KBM-7 (cell line): ENCODE measurements at regions not wholly inside any gene's neighbourhood (a gene's known extent, or its start where the extent isn't known, plus 50 kb on each side); places are given as distances from the start of the nearest gene placed in this dataset.
"Not testable (repeated sequence)": the region's sequence is repeated elsewhere in the genome, so short reads cannot be mapped to it uniquely, and the experiment has no call there.

Experiments used
- DNase-seq: peaks from one replicate; pipeline ENCODE4 v3.0.0-alpha.2; 2015
- in situ Hi-C: fragments of 300-500 bp; cut with MboI; formaldehyde crosslinking; loops from 2 replicates; pipeline ENCODE4 v1.14.3; 2020; ENCODE audit warnings: low sequenced_read_pairs, low pct_unique_long_range_greater_than_20kb, mixed read lengths

- peak; percentile 44 for DNase-seq
- in situ Hi-C loops, result no loop called here
These were observed 332.1 kb downstream of the ARRDC4 start for GRCh38 chr15:98292442-98293240.

DNA sequence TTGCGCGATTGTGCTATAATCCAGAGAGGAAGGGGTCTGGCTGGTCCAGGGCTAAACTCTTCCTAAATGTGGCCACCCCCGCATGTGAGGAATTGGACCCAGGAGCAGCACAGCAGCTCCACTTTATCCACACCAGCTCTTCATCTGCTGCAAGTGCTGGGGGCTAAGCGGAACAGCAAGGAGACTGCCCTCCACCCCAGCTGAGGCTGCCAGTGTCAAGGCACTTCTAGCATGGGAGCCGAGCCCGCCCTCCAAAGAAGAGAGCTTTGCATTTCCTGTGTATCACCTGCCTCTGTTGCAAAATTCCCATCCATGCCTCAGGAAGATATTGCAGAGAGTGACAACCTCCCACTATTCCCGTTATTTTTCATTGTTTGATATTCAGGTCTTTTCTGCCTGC lies 333.6 kb downstream of the ARRDC4 start:
- DNase-seq, result no peak
- in situ Hi-C loops, result no loop called here

DNA sequence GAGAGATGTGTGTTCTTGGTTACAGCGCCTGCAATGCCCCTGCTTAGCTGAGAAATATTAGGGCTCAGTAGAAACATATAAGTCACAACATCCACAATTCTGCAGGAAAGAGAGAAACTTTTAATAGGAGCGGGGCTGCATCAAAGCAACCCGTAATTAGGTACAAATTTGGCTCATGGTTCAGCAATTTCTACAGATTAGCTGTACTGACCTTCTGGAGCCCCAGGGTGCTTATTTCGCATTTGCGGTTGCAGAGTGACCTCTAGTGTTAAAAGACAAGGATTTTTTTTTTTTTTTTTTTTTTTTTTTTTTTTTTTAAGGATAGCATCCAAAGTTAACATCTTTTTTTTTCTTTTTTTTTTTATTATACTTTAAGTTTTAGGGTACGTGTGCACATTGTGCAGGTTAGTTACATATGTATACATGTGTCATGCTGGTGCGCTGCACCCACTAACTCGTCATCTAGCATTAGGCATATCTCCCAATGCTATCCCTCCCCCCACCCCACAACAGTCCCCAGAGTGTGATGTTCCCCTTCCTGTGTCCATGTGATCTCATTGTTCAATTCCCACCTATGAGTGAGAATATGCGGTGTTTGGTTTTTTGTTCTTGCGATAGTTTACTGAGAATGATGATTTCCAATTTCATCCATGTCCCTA lies 334.7 kb downstream of the ARRDC4 start:
- DNase-seq, result peak; percentile 29

DNA sequence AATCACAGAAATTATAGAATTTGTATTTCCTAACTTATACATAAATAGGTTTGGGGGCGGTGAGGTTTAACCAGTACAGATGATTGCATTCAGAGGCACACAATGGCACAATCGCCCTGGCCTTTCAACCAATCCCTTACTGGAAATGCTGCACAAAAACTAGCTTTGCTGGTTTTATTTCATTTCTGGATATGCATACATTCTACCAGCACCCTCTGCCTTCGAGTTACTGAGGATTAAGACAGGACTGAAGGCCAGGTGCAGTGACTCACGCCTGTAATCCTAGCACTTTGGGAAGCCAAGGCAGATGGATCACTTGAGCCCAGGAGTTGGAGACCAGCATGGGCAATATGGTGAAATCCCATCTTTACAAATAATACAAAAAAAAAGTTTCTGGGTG lies 336.1 kb downstream of the ARRDC4 start:
- in situ Hi-C loops, result no loop called here
- no peak for DNase-seq

More for the DNA sequence above, 334.7 kb downstream of the ARRDC4 start:
- in situ Hi-C loops, result not testable (repeated sequence)

DNA sequence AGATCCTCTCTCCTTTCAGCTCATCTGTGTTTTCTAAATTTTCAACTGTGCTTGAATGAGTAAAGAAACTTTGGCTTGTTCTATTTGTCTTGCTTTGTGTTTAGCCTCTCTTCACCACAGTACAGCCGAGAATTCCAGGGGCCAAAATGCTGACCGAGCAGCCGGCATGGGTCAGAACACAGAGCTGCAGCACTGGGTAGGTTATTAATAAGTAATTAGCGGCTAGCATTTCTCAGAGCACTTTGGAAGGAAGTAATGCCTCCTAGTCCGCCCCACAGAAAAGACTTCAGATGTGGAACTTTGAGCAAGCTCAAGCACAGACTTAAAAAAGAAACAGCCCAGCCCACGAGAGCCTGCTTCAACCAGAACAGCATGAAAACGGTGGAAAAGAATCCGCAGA lies 343.9 kb downstream of the ARRDC4 start:
- in situ Hi-C loops, result no loop called here
- no peak for DNase-seq

- in situ Hi-C loops, result no loop called here
- DNase-seq, result no peak
These were observed 340.2 kb upstream of the IGF1R start for GRCh38 chr15:98308117-98308516.

GRCh38 chr15:98311566-98312188 lies 336.7 kb upstream of the IGF1R start:
- in situ Hi-C loops, result no loop called here
- peak; percentile 79 for DNase-seq

DNA sequence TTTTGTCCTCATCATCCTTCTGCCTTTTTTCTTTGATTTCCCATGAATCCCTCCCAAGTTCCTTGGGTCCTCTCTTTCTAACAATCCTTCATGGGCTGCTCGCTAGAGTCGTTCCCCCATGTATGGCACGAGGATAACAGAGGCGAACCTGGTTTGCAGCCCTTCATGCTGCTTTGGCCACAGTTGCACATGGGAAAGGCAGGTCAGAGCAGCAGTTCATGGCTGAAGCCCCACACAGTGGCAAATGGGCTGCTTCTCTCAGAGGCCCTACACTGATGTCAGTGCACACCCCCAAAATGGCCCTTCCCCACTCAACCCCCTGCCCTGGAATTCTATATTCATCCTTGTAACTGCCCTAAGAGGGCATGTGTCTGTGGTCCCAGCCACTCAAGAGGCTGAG lies 335.4 kb upstream of the IGF1R start:
- DNase-seq, result no peak
- in situ Hi-C loops, result no loop called here

DNA sequence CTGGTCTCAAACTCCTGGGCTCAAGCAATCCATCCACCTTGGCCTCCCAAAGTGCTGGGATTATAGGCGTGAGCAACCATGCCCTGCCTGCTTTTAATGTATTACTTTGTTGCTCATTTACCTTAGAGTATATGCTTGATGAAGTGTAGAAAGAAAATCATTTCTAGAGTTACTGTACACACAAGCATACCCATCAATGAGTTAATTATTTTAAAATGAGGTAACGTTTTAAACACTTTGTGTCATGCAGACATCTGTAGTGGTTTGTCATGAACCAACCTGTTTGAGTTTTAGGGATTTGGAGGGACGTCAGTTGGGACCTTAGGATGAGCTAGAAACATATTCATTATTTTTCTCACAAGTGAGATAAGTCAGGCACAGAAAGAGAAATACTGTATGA lies 332.4 kb upstream of the IGF1R start:
- in situ Hi-C loops, result loop anchor here (5.0 kb wide), 1 partner anchor 106 kb away; no protein-coding TSS in a partner anchor

GRCh38 chr15:98321896-98322295 lies 326.4 kb upstream of the IGF1R start:
- no peak for DNase-seq
- in situ Hi-C loops, result no loop called here

More for the DNA sequence above, 332.4 kb upstream of the IGF1R start:
- no peak for DNase-seq

DNA sequence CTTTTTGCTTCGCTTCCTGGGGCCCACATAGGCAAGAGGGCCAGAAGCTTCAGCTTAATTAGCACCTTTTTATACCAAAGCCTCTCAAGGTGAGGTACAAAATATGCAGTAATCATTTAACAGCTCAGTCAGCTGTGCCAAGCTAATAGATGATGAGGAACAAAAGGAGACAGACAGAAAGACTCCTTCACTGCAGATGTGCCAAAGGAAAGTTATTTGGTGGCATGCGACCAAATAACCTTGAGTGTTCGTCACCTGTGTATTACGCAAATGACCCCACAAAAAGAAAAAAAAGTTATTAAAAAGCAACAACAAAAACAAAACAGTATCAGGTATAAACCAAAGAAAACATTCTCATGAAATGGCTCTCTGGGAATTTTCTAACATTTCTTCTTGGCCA lies 325.8 kb upstream of the IGF1R start:
- DNase-seq, result no peak
- in situ Hi-C loops, result no loop called here

DNA sequence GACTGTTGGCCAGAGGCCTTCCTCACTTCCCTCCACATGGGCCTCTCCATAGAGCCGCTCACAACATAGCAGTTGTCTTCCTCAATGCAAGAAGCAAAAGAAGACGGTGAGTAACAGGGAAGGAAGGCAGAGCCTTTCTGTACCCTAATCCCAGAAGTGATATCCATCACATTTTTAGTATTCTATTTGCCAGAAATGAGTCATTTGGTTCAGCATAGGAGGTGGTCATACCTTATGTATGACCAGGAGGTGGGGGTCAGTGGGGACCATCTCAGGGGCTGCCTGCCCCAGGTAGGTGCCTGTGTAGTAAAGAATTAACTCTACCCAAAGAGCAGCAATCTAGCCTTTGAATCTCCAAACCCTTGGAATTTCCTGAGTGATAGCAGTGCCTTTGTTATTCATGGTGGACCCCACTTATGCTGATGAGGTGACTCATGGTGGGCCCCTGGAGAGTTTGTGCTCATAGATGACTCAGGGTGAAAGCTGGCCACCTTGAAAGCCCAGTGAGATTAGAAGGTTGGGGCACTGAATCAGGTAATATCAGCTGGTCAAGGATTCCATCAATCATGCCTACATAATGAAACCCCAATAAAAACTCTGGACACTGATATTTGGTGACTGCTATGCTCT lies 323.9 kb upstream of the IGF1R start:
- in situ Hi-C loops, result no loop called here
- no peak for DNase-seq

DNA sequence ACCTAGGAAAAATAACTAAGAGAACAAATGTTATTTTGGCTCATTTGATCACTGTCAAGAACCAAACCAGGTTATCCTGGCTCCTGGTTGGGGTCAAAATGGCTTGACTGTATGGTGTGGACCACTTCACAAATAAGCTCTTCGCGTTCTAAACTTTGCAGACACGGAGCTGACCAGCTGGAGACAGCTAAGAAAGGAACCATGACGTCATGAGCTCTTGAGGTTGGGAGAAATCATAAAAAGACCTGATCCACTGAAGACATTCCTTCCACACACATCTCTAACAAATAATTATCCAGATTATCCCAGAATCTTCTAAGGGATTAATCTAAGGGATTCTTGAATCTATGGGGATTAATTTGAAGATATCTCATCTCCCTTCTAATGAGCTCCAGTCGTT lies 321.5 kb upstream of the IGF1R start:
- no peak for DNase-seq
- in situ Hi-C loops, result no loop called here

DNA sequence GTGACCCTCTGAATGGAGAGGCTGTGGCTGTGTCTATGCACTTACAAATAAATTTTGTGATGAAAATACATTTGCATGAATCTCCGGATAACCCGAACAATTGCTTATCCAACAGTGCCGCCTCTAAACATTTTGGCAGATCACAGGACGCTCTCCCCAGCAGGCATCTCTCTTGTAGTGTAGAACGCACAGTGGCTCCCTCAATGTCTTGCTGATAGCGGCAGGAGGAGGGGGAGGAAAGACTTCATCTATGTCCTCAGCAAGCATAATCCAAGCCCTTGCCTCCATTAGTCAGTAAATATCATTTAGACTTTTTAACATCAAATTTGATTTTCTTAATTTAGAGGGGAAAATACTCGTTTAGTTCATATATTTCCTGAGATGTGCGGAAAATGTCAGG lies 318.1 kb upstream of the IGF1R start:
- in situ Hi-C loops, result no loop called here
- no peak for DNase-seq

DNA sequence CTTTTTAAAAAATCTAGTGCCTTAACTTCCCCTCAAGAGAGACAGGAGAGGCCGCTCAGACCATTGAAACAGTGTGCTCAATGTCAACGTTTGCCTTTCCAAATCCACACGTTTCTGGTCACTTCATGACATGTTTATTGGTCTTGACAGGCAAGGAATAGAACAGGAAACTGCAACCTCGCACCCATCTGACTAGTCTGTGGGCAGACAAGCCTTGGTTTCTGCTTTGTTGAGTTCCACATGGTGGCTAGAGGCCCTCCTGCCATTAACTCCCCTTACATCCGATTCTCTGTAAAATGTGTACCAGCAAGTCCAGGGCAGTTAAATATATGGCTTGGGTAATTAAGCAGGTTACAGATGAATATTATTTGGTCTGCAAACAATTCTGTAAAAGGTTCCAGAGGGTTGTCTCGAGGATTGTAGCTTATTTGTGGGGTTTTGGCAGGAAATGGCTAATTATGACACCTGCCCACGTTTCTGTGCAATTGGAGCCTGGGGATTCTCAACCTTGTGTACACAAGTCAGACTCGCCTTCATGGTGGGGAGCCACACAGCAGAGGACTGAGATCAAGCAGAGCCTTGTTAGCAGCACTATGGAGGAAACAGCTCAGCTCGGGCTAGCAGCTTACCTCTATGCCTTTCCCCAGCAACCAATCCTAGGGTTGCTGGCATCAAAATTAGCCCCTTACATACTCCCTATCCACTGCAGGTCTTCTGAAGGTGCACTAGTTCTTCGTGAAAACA lies 317.5 kb upstream of the IGF1R start:
- DNase-seq, result no peak
- in situ Hi-C loops, result no loop called here

DNA sequence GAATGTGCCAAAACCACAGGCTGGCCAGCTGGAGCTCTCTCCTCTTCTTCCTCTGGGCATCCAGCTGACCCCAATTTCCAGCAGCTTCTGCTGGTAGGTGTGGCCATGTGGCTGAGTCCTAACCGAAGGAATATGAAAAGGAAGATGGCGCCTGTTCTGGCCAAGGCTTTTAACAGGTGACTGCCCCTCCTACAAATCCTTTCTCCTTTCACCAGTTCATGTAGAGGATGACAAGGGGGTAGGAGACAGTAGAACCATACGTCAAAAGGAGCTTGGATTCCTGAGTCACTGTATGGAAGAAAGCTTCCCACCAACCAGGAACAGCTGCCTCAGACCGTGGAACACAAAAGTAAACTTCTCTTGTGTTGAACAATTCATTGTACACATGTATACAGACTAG lies 316.7 kb upstream of the IGF1R start:
- DNase-seq, result no peak
- in situ Hi-C loops, result no loop called here

GRCh38 chr15:98333251-98333650 lies 315.1 kb upstream of the IGF1R start:
- no peak for DNase-seq
- in situ Hi-C loops, result no loop called here

DNA sequence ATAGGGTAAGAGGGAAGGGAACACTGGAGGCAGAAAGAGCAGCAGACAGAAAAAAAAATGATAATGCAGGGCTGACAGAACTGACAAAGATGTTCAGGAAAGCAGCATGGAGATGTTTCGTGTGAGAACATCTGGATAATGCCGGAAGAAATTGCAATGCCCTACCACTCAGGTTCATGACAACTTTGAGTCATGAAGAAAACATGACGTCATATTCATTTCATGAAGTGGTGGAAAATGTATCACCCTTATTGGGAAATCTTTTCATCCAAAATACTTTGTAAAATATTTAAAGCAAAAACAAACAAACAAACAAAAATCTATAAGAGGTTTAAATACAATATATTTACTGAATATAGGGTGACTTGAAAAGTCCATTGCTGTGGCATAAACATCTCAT lies 305.4 kb upstream of the IGF1R start:
- DNase-seq, result no peak
- in situ Hi-C loops, result no loop called here

- no peak for DNase-seq
- in situ Hi-C loops, result no loop called here
These were observed 303.7 kb upstream of the IGF1R start for GRCh38 chr15:98344591-98344990.
